Ammon's horn (tissue), 1 donor: ENCODE measurements at regions not wholly inside any gene's neighbourhood (a gene's known extent, or its start where the extent isn't known, plus 50 kb on each side); places are given as distances from the start of the nearest gene placed in this dataset.
A peak's percentile ranks its signal among the peaks of the same experiment; 100 is the strongest.

Experiments
- DNase-seq: peaks from one replicate; pipeline ENCODE4 v3.0.0-alpha.2; 2016; ENCODE audit warnings: low spot score

DNA sequence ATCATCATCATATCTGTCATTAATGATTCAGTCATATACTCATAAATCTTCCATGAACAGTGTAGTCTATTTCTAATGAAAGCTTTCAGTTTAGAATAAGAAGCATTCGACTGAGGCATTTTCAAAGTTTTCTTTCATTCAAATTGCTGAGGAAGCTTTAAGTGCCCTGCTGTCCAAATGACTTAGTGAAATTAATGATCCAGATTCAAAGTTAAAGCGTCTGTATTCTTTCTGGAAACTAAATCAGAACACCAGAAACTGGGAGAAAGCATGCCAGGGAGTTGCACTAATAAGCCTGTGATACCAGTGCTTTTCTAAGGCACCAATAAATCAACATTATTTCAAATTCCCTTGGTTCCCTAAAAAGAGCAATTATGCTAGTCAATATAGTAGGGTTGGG is 367.8 kb upstream of the ANO5 start:
- no peak for DNase-seq

GRCh38 chr11:21838427-21838826 is 354.5 kb upstream of the ANO5 start:
- no peak for DNase-seq

GRCh38 chr11:21839796-21840195 is 353.1 kb upstream of the ANO5 start:
- DNase-seq, result no peak

DNA sequence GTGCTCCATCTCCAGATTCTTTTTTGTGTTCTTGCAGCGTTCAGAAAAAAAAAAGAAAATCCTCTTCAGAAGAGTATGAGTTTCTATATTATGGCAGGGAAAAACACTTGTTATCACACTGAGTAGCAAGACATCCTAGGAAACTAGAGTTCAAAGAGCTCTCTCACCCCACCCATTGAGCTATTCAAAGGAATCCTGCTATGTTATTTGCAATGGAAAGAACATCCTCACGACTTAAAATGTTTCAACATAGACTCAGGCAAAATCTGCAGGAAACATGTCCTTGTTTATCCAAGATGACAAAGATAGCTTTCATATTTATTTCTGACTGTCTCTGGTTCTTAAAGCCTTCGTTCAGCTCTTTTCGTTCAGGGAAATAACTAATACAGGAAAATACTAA is 331.6 kb upstream of the ANO5 start:
- DNase-seq, result no peak

- no peak for DNase-seq
Measured at GRCh38 chr11:21865541-21865940, 327.3 kb upstream of the ANO5 start.

- DNase-seq, result no peak
Measured at GRCh38 chr11:21866781-21867180, 326.1 kb upstream of the ANO5 start.

DNA sequence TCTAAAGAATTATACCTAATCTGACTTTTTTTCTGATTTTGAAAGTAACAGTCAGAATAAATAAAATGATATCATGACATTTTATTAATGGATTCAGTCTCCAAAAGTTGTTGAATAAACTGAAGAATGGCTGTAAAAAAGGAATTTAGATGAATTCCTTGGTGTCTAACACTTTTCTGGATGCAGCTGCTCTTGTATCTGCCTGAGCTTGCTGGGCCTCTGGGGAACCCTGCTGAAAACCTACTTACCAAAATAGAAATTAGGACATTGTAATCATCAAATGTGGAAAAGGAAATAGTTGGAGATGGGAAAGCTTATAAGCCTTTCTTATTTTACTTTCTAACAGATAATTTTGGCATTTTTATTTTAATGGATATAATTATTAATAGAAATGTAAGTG is 315.7 kb upstream of the ANO5 start:
- DNase-seq, result no peak

DNA sequence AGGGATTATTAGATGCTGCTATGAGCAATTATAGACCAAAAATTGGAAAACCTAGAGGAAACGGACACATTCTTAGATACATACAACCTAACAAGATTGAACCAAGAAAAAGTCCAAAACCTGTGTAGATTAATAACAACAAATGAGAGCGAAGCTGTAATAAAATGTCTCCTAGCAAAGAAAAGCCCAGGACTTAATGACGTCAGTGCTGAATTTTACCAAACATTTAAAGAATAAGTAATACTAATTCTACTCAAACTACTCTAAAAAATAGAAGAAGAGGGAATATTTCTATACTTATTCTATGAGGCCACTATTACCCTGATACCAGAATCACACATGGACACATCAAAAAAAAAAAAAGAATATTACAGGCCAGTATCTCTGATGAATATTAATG is 309.5 kb upstream of the ANO5 start:
- DNase-seq, result no peak

DNA sequence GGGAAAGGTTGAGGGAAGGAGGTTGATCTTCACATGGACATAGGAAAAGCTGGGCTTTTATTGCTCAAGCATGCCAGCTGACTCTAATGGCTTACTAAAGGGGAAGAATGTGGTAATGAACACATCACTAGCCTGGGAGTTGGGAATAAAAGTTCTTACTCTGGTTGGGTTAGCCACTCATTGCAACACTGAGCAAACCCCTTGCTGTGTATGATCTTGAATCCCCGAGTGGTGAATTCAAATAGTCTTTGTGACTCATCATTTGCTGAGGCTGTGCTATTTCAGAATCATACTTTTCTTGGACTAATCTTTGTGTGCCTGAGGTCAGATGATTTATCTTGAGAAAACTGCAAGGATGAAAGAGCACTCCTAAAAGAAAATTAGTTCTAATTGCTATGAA is 304.1 kb upstream of the ANO5 start:
- DNase-seq, result no peak

GRCh38 chr11:21892736-21893564 is 299.9 kb upstream of the ANO5 start:
- no peak for DNase-seq

GRCh38 chr11:21893565-21893867 is 299.4 kb upstream of the ANO5 start:
- no peak for DNase-seq

DNA sequence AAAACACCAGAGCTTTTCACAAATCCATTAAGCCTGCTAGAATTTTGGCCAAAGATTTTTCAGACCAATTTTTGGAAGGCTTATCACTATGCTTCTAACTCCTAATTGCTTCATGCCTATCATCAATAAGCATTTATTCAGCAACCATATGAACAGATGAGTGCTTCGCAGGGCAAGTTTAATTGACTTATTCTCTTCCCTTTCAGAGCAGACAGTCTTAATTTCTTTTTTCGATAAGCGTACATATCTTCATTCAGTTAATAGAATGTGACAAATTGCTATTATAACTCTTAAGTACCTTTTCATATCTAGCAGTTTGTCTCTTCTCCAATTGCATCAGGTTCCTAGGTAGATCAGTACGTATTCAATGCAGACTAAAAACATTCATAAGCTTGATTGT is 298.4 kb upstream of the ANO5 start:
- no peak for DNase-seq

DNA sequence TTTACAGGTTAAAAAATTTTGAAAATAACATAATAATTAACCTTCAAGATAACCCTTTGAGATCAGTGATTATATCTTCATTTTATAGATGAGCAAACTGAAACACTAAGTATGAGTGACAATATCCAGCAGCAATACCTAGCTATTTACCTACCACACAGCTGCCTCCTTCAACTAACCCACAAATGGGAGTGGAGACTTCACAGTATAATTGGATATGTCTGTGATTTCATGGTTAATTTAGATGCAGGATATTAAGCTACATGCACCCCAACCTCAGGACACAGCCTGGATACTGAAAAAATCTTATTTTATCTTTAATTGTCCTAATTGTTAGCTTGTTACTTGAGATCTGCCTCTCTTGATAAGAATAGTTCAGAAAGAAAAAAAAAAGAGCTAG is 297.2 kb upstream of the ANO5 start:
- DNase-seq, result no peak

- no peak for DNase-seq
Measured at GRCh38 chr11:21896216-21896615, 296.7 kb upstream of the ANO5 start.

GRCh38 chr11:21896746-21897602 is 295.9 kb upstream of the ANO5 start:
- DNase-seq, result no peak

- peak; percentile 15 for DNase-seq
Measured at GRCh38 chr11:21897752-21898151, 295.1 kb upstream of the ANO5 start.

GRCh38 chr11:21908211-21908610 is 284.7 kb upstream of the ANO5 start:
- no peak for DNase-seq

- no peak for DNase-seq
Measured at GRCh38 chr11:21909145-21909544, 283.7 kb upstream of the ANO5 start.

DNA sequence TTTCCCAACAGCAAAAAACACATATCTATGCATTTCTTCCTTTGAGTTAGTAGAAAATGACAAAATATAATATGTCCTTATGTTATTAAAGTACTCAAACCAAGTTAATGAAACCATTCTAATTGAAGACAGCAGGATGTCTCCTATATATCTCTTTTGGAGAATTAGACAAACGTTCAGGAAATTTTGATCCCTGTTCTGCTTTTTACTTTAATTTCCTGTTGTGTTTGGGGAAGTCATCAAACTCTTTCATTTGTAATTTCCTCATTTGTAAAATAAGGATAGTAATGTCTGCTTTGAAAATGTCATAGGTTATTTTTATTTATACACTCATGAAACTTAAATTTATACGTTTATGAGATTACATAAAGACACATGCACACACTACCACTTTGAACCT is 281.8 kb upstream of the ANO5 start:
- no peak for DNase-seq

DNA sequence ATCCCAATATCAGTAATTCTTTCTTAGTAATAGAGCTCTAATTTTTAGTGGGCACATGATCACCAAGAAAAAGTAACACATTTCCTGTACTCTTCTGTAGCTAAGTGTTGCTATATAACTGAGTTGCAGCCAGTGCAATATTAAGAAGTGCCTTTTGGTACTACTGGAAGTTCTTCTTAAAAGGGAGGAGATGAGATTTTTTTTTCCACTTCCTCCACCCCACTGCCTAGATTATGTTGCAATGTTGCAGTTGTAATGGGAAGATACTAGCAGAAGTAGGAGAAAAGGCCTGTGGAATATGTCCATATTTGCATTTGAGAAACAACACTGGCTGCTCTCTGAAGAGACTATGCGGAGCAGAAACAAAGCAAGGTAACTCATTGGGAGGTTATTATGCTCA is 280.6 kb upstream of the ANO5 start:
- no peak for DNase-seq

DNA sequence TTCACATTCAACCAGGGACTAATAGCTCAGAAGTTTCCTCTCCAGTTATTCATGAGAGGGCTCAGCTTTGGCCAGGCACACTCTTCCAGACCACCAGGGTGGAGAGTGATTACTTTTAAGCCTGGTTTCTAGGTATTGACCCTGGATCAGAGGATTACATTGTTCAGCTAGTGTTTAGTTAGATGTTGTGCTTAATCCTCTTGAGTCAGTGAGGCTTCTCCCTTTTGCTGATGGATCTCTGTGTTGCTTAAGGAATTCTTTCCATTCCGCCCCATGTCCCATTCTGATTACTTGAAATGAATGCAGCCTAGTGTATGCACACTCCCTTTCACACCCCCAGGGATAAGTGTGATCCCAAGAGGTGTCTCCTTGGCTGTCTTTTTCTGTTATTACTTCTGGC is 271.7 kb upstream of the ANO5 start:
- DNase-seq, result no peak

GRCh38 chr11:21924262-21924661 is 268.6 kb upstream of the ANO5 start:
- DNase-seq, result no peak

GRCh38 chr11:21927628-21928027 is 265.3 kb upstream of the ANO5 start:
- DNase-seq, result no peak

GRCh38 chr11:21928847-21929246 is 264.0 kb upstream of the ANO5 start:
- DNase-seq, result no peak
